ENCODE measurements at regions not wholly inside any gene's neighbourhood (a gene's known extent, or its start where the extent isn't known, plus 50 kb on each side); places are given as distances from the start of the nearest gene placed in this dataset.

DNA sequence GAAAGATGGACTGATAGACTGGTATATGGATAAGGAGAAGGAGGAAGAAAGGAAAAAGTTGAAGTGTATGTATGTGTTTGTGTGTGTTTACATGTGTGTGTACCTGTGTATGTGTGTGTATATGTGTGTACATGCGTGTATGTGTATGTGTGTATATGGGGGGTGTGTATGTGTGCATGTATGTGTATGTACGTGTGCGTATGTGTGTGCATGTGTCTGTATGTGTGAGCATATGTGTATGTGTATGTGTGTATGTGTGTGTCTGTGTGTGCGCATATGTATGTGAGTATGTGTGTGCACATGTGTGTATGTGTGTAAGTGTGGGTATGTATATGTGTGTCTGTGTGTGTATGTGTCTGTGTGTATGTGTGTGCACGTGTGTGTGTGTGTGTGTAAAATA lies 101.5 kb upstream of the KLHL13 start:
- no peak for TF ChIP-seq CTCF (IDR thresholded peaks at IDR 0.05)
- no peak for TF ChIP-seq POLR2A (IDR thresholded peaks at IDR 0.05)
- no peak for TF ChIP-seq EP300 (IDR thresholded peaks at IDR 0.05)

All from ovary (tissue), 3 donors.